ENCODE measurements at regions not wholly inside any gene's neighbourhood (a gene's known extent, or its start where the extent isn't known, plus 50 kb on each side); places are given as distances from the start of the nearest gene placed in this dataset.

DNA sequence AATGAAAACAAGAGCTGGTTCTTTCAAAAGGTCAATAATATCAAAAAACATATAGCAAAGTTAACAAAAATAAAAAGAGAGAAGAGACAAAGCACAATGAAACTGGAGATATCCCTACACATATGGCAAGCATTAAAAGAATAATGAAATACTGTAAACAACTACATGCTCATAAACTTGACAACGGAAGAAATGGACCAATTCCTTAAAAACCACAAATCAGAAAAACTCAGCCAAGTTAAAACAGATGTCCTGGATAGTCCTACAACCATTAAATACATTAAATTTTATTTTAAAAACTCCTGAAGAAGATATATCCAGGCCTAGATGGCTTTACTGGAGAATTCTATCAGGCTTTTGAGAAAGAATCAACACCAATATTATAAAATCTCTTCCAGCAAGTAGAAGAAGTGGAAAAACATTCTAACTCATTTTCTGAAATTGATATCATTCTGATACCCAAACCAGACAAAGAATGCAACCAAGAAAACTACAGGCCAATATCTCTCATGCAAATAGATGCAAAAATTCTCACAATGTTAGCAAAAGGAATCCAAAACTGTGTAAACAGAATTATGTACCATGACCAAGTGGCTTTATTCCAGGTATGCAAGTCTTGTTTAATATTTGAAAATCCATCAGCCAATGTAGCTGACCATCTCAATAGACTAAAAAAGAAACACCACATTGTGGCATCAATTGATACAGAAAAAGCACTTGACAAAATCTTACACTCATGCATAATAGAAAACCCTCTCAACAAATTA, 56.1 kb upstream of the LRRC7 start:
- TF ChIP-seq TFCP2L1 (CRISPR knock-in tag; IDR thresholded peaks at IDR 0.05) (no peak), RNF2 (IDR thresholded peaks at IDR 0.05; ENCODE audit: borderline replicate concordance, low read depth) (no peak), SMC3 (IDR thresholded peaks at IDR 0.05) (no peak), PHF8 (IDR thresholded peaks at IDR 0.05; ENCODE audit: borderline replicate concordance, low read depth) (no peak)
- TF ChIP-seq, protein P1, sequence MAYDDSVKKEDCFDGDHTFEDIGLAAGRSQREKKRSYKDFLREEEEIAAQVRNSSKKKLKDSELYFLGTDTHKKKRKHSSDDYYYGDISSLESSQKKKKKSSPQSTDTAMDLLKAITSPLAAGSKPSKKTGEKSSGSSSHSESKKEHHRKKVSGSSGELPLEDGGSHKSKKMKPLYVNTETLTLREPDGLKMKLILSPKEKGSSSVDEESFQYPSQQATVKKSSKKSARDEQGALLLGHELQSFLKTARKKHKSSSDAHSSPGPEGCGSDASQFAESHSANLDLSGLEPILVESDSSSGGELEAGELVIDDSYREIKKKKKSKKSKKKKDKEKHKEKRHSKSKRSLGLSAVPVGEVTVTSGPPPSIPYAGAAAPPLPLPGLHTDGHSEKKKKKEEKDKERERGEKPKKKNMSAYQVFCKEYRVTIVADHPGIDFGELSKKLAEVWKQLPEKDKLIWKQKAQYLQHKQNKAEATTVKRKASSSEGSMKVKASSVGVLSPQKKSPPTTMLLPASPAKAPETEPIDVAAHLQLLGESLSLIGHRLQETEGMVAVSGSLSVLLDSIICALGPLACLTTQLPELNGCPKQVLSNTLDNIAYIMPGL (CRISPR knock-in tag; IDR thresholded peaks at IDR 0.05; ENCODE audit: borderline replicate concordance) = no peak
- ATAC-seq = no peak
- H3K9me3 ChIP-seq = no peaks in the 10 kb centered on the region
- H3K4me2 ChIP-seq = no peak overlapping the region
- POLR2A ChIA-PET = no interaction called here
- CTCF ChIA-PET = no interaction called here
- FAIRE-seq = no peak
- no peak overlapping the region for H3K4me3 ChIP-seq
- no peak for DNase-seq (ENCODE audit: low read depth in 1 of 2, low spot score in 1 of 2)
- WGBS (ENCODE audit: missing lambda C conversion rate) = 0% methylated on average over 1 of the region's 1 CpG
- no peaks in the 10 kb centered on the region for H3K4me1 ChIP-seq
- no peak overlapping the region for H3K27ac ChIP-seq

DNA sequence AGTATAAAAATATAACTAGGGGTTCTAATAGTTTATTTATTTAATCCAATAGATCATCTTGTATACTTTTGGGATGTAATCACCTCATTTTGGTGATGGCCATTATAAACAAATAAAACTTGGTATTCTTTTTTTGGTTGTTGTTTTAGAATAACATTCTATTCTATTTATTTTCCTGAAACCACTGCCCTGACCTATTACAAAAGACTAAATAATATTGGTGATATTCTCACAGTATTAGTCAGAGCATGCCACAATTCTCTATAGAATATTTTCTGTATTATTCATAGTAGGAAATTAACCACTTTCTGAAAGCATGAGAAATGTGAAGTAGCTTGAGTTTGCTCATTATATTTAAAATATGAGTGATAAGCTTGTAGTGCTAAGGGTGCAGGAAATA, 54.1 kb upstream of the LRRC7 start:
- no peak overlapping the region for H3K27ac ChIP-seq

More for the DNA sequence above, 54.1 kb upstream of the LRRC7 start:
- no peak overlapping the region for H3K4me3 ChIP-seq
- no peaks in the 10 kb centered on the region for H3K9me3 ChIP-seq
- no peak overlapping the region for H3K4me2 ChIP-seq
- no peaks in the 10 kb centered on the region for H3K4me1 ChIP-seq
- POLR2A ChIA-PET = no interaction called here
- DNase-seq (ENCODE audit: low read depth in 1 of 2, low spot score in 1 of 2) = no peak
- no peak for ATAC-seq
- CTCF ChIA-PET = no interaction called here
- no peak for TF ChIP-seq HDAC2 (IDR thresholded peaks at IDR 0.05)
- TF ChIP-seq, protein P2, sequence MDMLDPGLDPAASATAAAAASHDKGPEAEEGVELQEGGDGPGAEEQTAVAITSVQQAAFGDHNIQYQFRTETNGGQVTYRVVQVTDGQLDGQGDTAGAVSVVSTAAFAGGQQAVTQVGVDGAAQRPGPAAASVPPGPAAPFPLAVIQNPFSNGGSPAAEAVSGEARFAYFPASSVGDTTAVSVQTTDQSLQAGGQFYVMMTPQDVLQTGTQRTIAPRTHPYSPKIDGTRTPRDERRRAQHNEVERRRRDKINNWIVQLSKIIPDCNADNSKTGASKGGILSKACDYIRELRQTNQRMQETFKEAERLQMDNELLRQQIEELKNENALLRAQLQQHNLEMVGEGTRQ (IDR thresholded peaks at IDR 0.05) = no peak
- FAIRE-seq = no peak

All from A549 (cell line).